ENCODE measurements at regions not wholly inside any gene's neighbourhood (a gene's known extent, or its start where the extent isn't known, plus 50 kb on each side); places are given as distances from the start of the nearest gene placed in this dataset.

- no peak for TF ChIP-seq POLR2AphosphoS5 (IDR thresholded peaks at IDR 0.05; ENCODE audit: low read depth, low read length)
- TF ChIP-seq TAF1 (IDR thresholded peaks at IDR 0.05; ENCODE audit: borderline replicate concordance, insufficient read depth, low read length) = no peak
- no peak for TF ChIP-seq SIN3A (IDR thresholded peaks at IDR 0.05; ENCODE audit: borderline replicate concordance, insufficient read depth, low read length)
Measured at GRCh38 chr6:11653028-11653583, 115.6 kb downstream of the TMEM170B start.
